HG03520 (cell line): ENCODE measurements at regions not wholly inside any gene's neighbourhood (a gene's known extent, or its start where the extent isn't known, plus 50 kb on each side); places are given as distances from the start of the nearest gene placed in this dataset.
"Not testable (repeated sequence)": the region's sequence is repeated elsewhere in the genome, so short reads cannot be mapped to it uniquely, and the experiment has no call there.

Source experiments
- ATAC-seq: cut with Tn5 transposase; IDR thresholded peaks from one replicate; pipeline ENCODE4 v1.9.1; 2021; ENCODE audit warnings: mild to moderate bottlenecking, moderate library complexity; ENCODE audit not compliant: unreplicated experiment

DNA sequence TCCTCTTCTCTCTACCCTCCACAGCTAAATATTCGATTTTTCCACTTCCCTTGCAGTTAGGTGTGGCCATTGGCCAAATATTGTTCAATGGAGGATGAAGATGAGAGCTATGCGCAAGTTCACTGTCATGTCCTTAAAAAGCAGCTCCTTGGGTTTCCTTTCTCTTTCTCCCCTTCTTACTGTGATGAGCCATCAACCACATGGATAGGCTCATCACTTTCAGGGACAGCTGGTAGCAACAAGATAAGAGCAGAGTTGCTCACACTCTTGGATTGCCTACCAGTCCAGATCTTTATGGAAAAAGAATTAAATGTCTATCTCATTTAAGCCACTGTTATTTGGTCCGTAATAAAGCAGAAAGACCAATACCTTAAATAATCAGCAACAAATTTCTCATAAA is 377.0 kb downstream of the DDX10 start:
- ATAC-seq, result no peak

DNA sequence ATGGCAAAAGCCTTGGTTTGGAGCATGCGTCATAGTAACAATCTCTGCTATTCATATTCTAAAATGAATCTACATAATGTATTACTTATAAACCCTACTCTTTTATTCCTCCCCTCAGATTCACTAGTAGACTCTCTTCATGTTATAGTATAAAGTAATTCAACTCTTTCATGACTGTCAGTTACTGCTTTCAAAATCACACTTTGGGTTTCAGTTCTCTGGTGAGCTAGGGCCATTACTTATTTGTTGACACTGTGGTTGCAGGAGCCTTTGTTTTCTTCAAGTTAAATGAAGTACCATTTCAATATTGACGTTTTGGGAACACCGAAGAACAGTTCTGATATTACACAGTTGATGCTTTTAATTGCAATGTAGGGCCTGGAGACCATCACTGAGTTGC is 378.4 kb downstream of the DDX10 start:
- no peak for ATAC-seq

DNA sequence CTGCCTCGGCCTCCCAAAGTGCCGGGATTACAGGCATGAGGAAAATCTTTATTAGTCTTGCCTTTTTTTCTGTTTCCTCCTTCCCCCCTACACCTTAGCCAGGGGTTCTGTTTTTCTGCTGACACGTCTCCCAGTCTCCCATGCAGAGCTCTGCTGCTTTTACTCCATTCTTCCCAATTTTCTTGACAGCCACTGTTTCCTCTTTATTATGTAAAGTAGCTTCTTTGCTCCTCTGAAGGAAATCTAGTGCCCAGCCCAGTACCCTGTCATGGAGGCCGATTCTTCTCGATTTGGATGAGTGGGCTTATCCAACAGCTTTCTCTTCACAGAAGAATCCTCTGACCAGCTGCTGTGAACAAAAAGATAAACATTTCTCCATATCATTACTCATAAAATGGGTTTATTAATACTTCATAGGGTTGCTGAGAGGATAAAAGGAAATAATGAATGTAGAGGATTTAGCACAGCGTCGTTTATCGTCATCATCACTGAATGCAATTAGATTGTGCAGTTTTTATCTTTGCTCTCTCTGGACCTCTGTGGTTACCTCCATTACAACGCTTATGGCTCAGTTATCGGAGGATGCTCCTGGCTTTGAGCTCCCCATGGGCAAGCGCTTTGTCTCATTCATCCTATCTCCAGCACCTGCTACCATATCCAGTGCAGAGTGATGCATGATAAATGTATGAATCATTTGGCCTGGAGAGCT is 375.6 kb upstream of the C11orf87 start:
- ATAC-seq, result no peak

DNA sequence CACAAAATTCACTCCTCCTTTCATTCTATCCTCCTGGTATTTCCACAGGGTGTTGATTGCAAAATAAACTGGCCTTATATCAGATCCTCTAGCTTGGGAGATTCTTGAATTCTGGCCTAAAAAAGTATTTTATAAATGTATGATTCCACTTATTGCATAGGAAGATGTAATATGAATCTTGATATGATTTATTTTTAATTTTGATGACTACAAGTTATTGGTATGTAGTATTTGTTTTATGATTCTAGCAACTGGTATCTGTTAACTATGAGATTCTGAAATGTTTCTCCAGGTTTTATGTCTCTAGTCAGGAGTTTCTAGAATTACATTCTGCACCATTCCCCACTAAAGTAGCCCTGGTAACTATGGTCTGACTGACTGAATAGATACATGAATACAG is 373.9 kb upstream of the C11orf87 start:
- ATAC-seq, result no peak

GRCh38 chr11:109051200-109051599 is 370.8 kb upstream of the C11orf87 start:
- no peak for ATAC-seq

GRCh38 chr11:109059402-109059801 is 362.6 kb upstream of the C11orf87 start:
- ATAC-seq, result no peak

GRCh38 chr11:109061394-109061793 is 360.6 kb upstream of the C11orf87 start:
- ATAC-seq, result no peak

- no peak for ATAC-seq
These were observed 359.5 kb upstream of the C11orf87 start for GRCh38 chr11:109062445-109062844.

DNA sequence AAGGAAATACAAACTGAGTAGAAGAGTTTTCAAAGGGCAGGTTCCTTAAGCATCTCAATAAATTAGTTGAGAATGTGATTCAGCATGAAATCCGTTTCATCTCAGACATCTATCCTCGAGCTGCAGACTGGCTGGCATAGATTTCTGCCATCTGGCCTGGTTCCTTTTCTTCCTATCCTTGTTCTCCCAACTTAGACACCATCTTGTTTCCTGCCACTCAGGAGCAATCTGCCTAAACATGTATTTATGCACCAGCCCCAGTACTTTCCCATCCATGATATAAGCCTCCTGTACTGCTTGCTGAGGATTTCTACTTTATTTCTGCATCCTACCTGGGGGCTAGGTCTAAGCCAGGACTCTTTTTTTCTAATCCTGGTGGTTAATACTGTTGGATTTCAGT is 359.1 kb upstream of the C11orf87 start:
- ATAC-seq, result no peak

DNA sequence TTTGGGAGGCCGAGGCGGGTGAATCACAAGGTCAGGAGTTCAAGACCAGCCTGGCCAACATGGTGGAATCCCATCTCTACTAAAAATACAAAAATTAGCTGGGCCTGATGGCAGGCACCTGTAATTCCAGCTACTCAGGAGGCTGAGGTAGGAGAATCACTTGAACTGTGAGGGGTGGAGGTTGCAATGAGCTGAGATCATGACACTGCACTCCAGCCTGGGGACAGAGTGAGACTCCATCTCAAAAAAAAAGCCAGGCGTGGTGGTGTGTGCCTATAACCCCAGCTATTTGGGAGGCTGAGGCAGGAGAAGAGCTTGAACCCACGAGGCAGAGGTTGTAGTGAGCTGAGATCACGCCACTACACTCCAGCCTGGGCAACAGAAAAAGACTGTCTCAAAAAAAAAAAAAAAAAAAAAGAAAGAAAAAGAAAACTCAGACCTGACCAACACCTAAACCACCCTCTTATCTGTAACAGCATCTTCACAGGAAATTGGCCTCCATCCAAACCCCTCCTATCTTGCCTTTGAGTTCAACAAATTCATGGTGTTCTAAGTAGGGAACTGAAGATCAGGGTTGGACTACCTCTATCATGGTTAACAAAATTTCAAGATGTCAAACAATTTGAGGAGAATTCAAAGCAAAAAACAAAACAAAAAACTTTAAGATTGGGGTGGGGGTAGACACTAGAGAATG is 357.2 kb upstream of the C11orf87 start:
- not testable (repeated sequence) for ATAC-seq

DNA sequence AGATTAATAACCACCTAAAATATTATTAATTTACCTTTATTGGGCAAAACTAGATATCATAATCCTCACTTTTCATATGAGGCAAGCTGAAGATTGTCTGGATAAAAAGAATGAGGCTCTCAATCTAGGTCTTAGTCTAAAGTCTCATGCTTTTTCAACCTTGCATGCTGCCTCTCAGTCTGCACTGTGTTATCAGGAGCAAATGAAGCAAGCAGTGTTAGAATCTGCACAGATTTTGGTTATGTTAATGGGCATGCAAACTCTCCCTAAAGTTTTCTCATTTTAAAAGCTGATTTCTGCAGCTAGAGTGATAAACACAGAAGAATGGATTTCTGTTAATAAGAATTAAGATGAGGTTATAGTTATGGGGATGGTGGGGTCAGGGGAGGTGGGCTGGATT is 350.7 kb upstream of the C11orf87 start:
- no peak for ATAC-seq

DNA sequence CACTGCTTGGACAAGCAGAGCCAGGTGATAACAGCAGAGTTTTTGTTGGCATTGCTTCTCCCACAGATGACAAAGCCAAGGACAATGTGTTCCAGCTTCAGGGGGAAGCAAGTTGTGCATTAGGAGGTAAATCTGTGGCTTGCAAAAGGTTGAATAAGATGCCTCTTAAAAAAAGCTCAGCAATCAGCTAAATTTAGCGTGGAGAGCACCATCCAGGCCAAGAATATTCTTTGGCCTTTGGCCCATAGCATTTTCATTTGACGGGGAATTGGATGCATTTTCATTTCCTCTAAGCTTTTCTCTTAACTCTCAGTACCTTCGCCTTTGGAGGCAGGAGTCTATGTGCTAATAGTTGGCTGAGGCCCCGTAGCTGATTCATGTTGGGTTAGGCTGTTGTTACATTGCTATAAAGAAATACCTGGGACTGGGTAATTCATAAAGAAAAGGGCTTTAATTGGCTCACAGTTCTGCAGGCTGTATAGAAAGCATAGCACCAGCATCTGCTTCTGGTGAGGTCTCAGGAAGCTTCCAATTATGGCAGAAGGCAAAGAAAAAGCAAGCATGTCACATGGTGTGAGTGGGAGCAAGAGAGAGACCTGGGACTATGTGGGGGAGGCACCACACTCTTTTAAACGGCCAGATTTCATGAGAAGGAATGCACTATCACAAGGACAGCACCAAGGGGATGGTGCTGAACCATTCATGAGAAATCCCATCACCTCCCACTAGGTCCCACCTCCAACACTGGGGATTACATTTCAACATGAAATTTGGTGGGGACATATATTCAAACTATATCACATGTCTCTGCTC is 350.1 kb upstream of the C11orf87 start:
- no peak for ATAC-seq

- no peak for ATAC-seq
These were observed 348.8 kb upstream of the C11orf87 start for GRCh38 chr11:109073032-109073822.

DNA sequence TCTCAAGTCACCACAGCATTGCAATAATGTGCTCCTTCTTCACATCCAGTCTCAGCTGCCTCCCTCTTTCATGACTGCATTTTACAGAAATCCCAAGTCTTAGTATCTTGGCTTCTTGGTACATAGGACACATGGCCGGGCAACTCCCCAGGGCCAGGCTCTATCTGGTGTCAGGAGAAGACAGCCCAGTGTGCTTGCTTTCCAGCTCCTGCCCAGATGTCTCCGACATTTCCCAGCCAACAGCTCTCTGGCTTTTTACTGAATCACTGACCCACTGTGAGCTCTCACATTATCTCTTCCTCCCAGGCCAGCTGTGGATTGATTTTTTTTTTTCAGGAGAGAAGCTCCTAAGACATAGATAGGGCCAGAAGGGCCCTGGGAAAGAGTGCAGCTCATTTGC is 346.0 kb upstream of the C11orf87 start:
- ATAC-seq, result no peak

DNA sequence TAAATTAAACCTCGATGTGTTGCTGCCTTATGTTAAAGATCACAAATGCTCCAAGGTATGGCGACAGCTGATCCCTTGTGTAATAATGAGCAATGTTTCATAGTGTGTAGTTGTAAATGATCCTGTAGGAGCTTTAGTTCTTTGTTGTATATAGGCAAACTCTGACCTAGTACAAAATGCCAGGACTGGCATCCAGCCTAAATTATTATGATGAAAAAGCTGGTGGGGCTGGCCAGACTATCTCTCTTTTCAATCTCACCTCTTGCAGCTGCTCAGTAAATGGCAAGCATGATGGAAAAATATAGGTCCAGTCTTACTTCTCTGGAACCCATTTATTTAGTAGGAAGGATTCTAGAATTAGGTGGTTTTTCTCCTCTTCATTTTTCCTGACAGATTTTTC is 345.1 kb upstream of the C11orf87 start:
- no peak for ATAC-seq

GRCh38 chr11:109077291-109077920 is 344.6 kb upstream of the C11orf87 start:
- ATAC-seq, result no peak

- ATAC-seq, result no peak
These were observed 336.1 kb upstream of the C11orf87 start for GRCh38 chr11:109085708-109086373.

- no peak for ATAC-seq
These were observed 335.1 kb upstream of the C11orf87 start for GRCh38 chr11:109086931-109087330.

- no peak for ATAC-seq
These were observed 333.9 kb upstream of the C11orf87 start for GRCh38 chr11:109088086-109088485.

- no peak for ATAC-seq
These were observed 332.8 kb upstream of the C11orf87 start for GRCh38 chr11:109089144-109089543.
